ENCODE measurements at regions not wholly inside any gene's neighbourhood (a gene's known extent, or its start where the extent isn't known, plus 50 kb on each side); places are given as distances from the start of the nearest gene placed in this dataset.

GRCh38 chr10:118465300-118465874, 123.3 kb upstream of the FAM204A start:
- TF ChIP-seq, protein P1, sequence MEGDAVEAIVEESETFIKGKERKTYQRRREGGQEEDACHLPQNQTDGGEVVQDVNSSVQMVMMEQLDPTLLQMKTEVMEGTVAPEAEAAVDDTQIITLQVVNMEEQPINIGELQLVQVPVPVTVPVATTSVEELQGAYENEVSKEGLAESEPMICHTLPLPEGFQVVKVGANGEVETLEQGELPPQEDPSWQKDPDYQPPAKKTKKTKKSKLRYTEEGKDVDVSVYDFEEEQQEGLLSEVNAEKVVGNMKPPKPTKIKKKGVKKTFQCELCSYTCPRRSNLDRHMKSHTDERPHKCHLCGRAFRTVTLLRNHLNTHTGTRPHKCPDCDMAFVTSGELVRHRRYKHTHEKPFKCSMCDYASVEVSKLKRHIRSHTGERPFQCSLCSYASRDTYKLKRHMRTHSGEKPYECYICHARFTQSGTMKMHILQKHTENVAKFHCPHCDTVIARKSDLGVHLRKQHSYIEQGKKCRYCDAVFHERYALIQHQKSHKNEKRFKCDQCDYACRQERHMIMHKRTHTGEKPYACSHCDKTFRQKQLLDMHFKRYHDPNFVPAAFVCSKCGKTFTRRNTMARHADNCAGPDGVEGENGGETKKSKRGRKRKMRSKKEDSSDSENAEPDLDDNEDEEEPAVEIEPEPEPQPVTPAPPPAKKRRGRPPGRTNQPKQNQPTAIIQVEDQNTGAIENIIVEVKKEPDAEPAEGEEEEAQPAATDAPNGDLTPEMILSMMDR (IDR thresholded peaks at IDR 0.05): no peak
- no peak for TF ChIP-seq POLR2A (IDR thresholded peaks at IDR 0.05)

Data from adrenal gland (tissue), 5 donors.